Left ventricle myocardium superior (tissue), 1 donor: ENCODE measurements at regions not wholly inside any gene's neighbourhood (a gene's known extent, or its start where the extent isn't known, plus 50 kb on each side); places are given as distances from the start of the nearest gene placed in this dataset.

Source experiments
- ATAC-seq: fragments of 200-7000 bp; cut with Tn5 transposase; one replicate; pipeline ENCODE4 v1.9.1; 2020; ENCODE audit warnings: mild to moderate bottlenecking, moderate library complexity
- DNase-seq: peaks from one replicate; pipeline ENCODE4 v3.0.0-alpha.2; 2020
- intact Hi-C: fragments of 100-400 bp; cut with micrococcal nuclease; formaldehyde crosslinking; loops from one replicate; pipeline ENCODE4 v1.11.0; 2022
- donor health status: DM: no; HTN: yes; CAD: no; lungs with severe emphysema.

GRCh38 chr7:91323626-91324158 lies 59.5 kb downstream of the FZD1 start:
- no peak for DNase-seq
- no peak for ATAC-seq
- intact Hi-C loops: no loop called here

GRCh38 chr7:91324663-91325062 lies 60.4 kb downstream of the FZD1 start:
- ATAC-seq (no peak), DNase-seq (no peak)
- intact Hi-C loops: no loop called here

GRCh38 chr7:91325726-91326125 lies 61.5 kb downstream of the FZD1 start:
- ATAC-seq (no peak), DNase-seq (no peak)
- intact Hi-C loops: no loop called here

GRCh38 chr7:91326516-91327199 lies 62.4 kb downstream of the FZD1 start:
- no peak for DNase-seq
- intact Hi-C loops: no loop called here
- peak; percentile 25 for ATAC-seq

GRCh38 chr7:91327346-91327745 lies 63.1 kb downstream of the FZD1 start:
- intact Hi-C loops: no loop called here

GRCh38 chr7:91329571-91329970 lies 65.3 kb downstream of the FZD1 start:
- ATAC-seq (no peak), DNase-seq (no peak)
- intact Hi-C loops: no loop called here

More at GRCh38 chr7:91327346-91327745, 63.1 kb downstream of the FZD1 start:
- DNase-seq (no peak), ATAC-seq (no peak)

- no peak for DNase-seq
- ATAC-seq: no peak
- intact Hi-C loops: no loop called here
Measured at GRCh38 chr7:91330191-91330808, 66.1 kb downstream of the FZD1 start.

- intact Hi-C loops: no loop called here
- ATAC-seq (peak; percentile 70), DNase-seq (no peak)
Measured at GRCh38 chr7:91330866-91331265, 66.6 kb downstream of the FZD1 start.

- DNase-seq (no peak), ATAC-seq (no peak)
- intact Hi-C loops: no loop called here
Measured at GRCh38 chr7:91336106-91336505, 71.9 kb downstream of the FZD1 start.

GRCh38 chr7:91338226-91339020 lies 74.2 kb downstream of the FZD1 start:
- ATAC-seq (no peak), DNase-seq (no peak)
- intact Hi-C loops: no loop called here

GRCh38 chr7:91342346-91342745 lies 78.1 kb downstream of the FZD1 start:
- ATAC-seq (no peak), DNase-seq (no peak)
- intact Hi-C loops: no loop called here

- intact Hi-C loops: no loop called here
- no peak for ATAC-seq
Measured at GRCh38 chr7:91343420-91343960, 79.3 kb downstream of the FZD1 start.

GRCh38 chr7:91343996-91344629 lies 79.9 kb downstream of the FZD1 start:
- intact Hi-C loops: no loop called here
- no peak for DNase-seq
- ATAC-seq: no peak

More at GRCh38 chr7:91343420-91343960, 79.3 kb downstream of the FZD1 start:
- DNase-seq: no peak

- no peak for DNase-seq
- intact Hi-C loops: no loop called here
- ATAC-seq: no peak
Measured at GRCh38 chr7:91344911-91345310, 80.7 kb downstream of the FZD1 start.

GRCh38 chr7:91345449-91345848 lies 81.2 kb downstream of the FZD1 start:
- intact Hi-C loops: no loop called here
- DNase-seq (no peak), ATAC-seq (no peak)

- intact Hi-C loops: no loop called here
- DNase-seq (no peak), ATAC-seq (no peak)
Measured at GRCh38 chr7:91346426-91346825, 82.2 kb downstream of the FZD1 start.

GRCh38 chr7:91347290-91347689 lies 83.1 kb downstream of the FZD1 start:
- intact Hi-C loops: no loop called here
- ATAC-seq (peak; percentile 65), DNase-seq (no peak)

GRCh38 chr7:91348711-91349110 lies 84.5 kb downstream of the FZD1 start:
- ATAC-seq (peak; percentile 26), DNase-seq (no peak)
- intact Hi-C loops: no loop called here

GRCh38 chr7:91351374-91351773 lies 87.1 kb downstream of the FZD1 start:
- intact Hi-C loops: no loop called here
- no peak for ATAC-seq
- DNase-seq: no peak
